SK-N-SH (cell line): ENCODE measurements at regions not wholly inside any gene's neighbourhood (a gene's known extent, or its start where the extent isn't known, plus 50 kb on each side); places are given as distances from the start of the nearest gene placed in this dataset.

Experiments used
- CTCF ChIA-PET: fragments of 300-600, 350-600 bp; formaldehyde crosslinking; extraction: SDS; loops from one replicate; lab custom pipeline; 2021; lab: Yijun Ruan, JAX
- POLR2A ChIA-PET: fragments of 350-600 bp; sonication (Branson Sonifier 250); formaldehyde crosslinking; extraction: SDS; loops from one replicate; lab custom pipeline; 2020; ENCODE audit warnings: antibody characterized with exemption, inconsistent platforms; lab: Yijun Ruan, JAX
- DNase-seq: peaks from one replicate; pipeline ENCODE4 v3.0.0; 2012
- H2AFZ ChIP-seq: fragments of 200-600 bp; sonication (generic); 2 replicates; pipeline ENCODE4 v1.8.1; 2016; ENCODE audit warnings: antibody characterized with exemption, mild to moderate bottlenecking, low read depth
- H3F3A ChIP-seq: fragments of 200-600 bp; sonication (generic); replicated peaks from 2 replicates; pipeline ENCODE3; 2016; ENCODE audit warnings: antibody characterized with exemption, mild to moderate bottlenecking; ENCODE audit not compliant: insufficient read depth
- H3K27ac ChIP-seq, 2 experiments: fragments of 200-500 bp in 1 of 2; fragments of 200-600 bp in 1 of 2; sonication (Bioruptor generic) in 1 of 2; sonication (generic), shearing (Covaris generic) in 1 of 2; 2 replicates each; pipeline versions ENCODE4 v1.5.1 to v1.6.1; 2014 to 2016; ENCODE audit warnings: low read depth in 2 of 2, inconsistent platforms in 1 of 2, low read length in 1 of 2, mild to moderate bottlenecking in 1 of 2, mixed read lengths in 1 of 2
- H3K27me3 ChIP-seq: fragments of 200-600 bp; sonication (generic), shearing (Covaris generic); 2 replicates; pipeline ENCODE4 v1.6.1; 2016; ENCODE audit warnings: mixed run types; ENCODE audit not compliant: insufficient read depth
- H3K36me3 ChIP-seq, 2 experiments: fragments of 200-500 bp in 1 of 2; fragments of 200-600 bp in 1 of 2; sonication (Bioruptor generic) in 1 of 2; sonication (generic) in 1 of 2; replicated peaks in 1 of 2; 2 replicates each; pipeline versions ENCODE3 to v1.5.1; 2014 to 2016; ENCODE audit warnings: low read length in 1 of 2, mild to moderate bottlenecking in 1 of 2; ENCODE audit not compliant: insufficient read depth in 2 of 2, control insufficient read depth in 1 of 2
- H3K4me1 ChIP-seq, 2 experiments: fragments of 200-500 bp in 1 of 2; fragments of 200-600 bp in 1 of 2; sonication (Bioruptor generic) in 1 of 2; sonication (generic), shearing (Covaris generic) in 1 of 2; 2 replicates each; pipeline versions ENCODE4 v1.5.1 to v1.6.1; 2014 to 2016; ENCODE audit warnings: low read depth in 1 of 2, low read length in 1 of 2, mixed run types in 1 of 2; ENCODE audit not compliant: insufficient read depth in 2 of 2, control insufficient read depth in 1 of 2
- H3K4me2 ChIP-seq: fragments of 200-600 bp; sonication (generic), shearing (Covaris generic); 2 replicates; pipeline ENCODE4 v1.6.1; 2017; ENCODE audit warnings: mixed run types
- H3K4me3 ChIP-seq, 2 experiments: fragments of 200-500 bp in 1 of 2; fragments of 200-600 bp in 1 of 2; sonication (Bioruptor generic) in 1 of 2; sonication (generic), shearing (Covaris generic) in 1 of 2; 2 replicates each; pipeline versions ENCODE4 v1.5.1 to v1.8.1; 2014 to 2016; ENCODE audit warnings: low read depth in 2 of 2, inconsistent platforms in 1 of 2, low read length in 1 of 2, mild to moderate bottlenecking in 1 of 2, mixed read lengths in 1 of 2, moderate library complexity in 1 of 2
- H3K79me2 ChIP-seq: fragments of 200-600 bp; sonication (generic); 2 replicates; pipeline ENCODE4 v1.8.1; 2017; ENCODE audit warnings: mild to moderate bottlenecking; ENCODE audit not compliant: insufficient read depth
- H3K9ac ChIP-seq: fragments of 200-600 bp; sonication (generic); 2 replicates; pipeline ENCODE4 v1.6.1; 2017; ENCODE audit warnings: mixed run types
- H3K9me2 ChIP-seq: fragments of 200-600 bp; sonication (generic); 2 replicates; pipeline ENCODE4 v1.6.1; 2017; ENCODE audit warnings: mixed run types
- H3K9me3 ChIP-seq: fragments of 200-600 bp; sonication (generic); 2 replicates; pipeline ENCODE4 v1.6.1; 2017; ENCODE audit warnings: mixed run types, mild to moderate bottlenecking, moderate library complexity
- H4K20me1 ChIP-seq: fragments of 200-600 bp; sonication (generic); 2 replicates; pipeline ENCODE4 v1.6.1; 2017; ENCODE audit warnings: mild to moderate bottlenecking, mixed run types; ENCODE audit not compliant: insufficient read depth
- EZH2phosphoT487 ChIP-seq: fragments of 200-600 bp; sonication (generic); IDR thresholded peaks from 2 replicates; pipeline ENCODE4 v1.6.1; 2017; ENCODE audit warnings: low read depth, mixed run types, mild to moderate bottlenecking, antibody characterized with exemption, moderate library complexity, borderline replicate concordance
- FOXM1 ChIP-seq: IDR thresholded peaks from 2 replicates; pipeline ENCODE4 v1.4.0; 2012; ENCODE audit warnings: low read depth, mild to moderate bottlenecking
- GABPA ChIP-seq: IDR thresholded peaks from 2 replicates; pipeline ENCODE4 v1.4.0; 2012; ENCODE audit warnings: low read depth, mild to moderate bottlenecking
- GATA2 ChIP-seq: sonication (generic); formaldehyde crosslinking; IDR thresholded peaks from 2 replicates; pipeline ENCODE4 v1.5.0; 2020; ENCODE audit warnings: mild to moderate bottlenecking, missing genetic modification reagents
- IRF3 ChIP-seq: fragments of 150-350 bp; IDR thresholded peaks from 2 replicates; pipeline ENCODE4 v1.6.1; 2016; ENCODE audit warnings: mild to moderate bottlenecking, low read depth, low read length
- MEF2A ChIP-seq: IDR thresholded peaks from 2 replicates; pipeline ENCODE4 v1.4.0; 2012; ENCODE audit warnings: low read depth, borderline replicate concordance
- NFIC ChIP-seq: IDR thresholded peaks from 2 replicates; pipeline ENCODE4 v1.4.0; 2012; ENCODE audit warnings: borderline replicate concordance
- NRF1 ChIP-seq: IDR thresholded peaks from 2 replicates; pipeline ENCODE4 v1.6.1; 2012; ENCODE audit warnings: low read depth, mild to moderate bottlenecking, low read length
- RAD21 ChIP-seq: IDR thresholded peaks from 2 replicates; pipeline ENCODE4 v1.6.1; 2012; ENCODE audit warnings: mild to moderate bottlenecking, low read length
- RCOR1 ChIP-seq: fragments of 150-350 bp; IDR thresholded peaks from 2 replicates; pipeline ENCODE4 v1.6.1; 2017; ENCODE audit warnings: antibody characterized with exemption, low read length
- REST ChIP-seq: IDR thresholded peaks from 2 replicates; pipeline ENCODE4 v1.6.1; 2012; ENCODE audit warnings: mild to moderate bottlenecking, low read depth, low read length, moderate library complexity
- RFX5 ChIP-seq: IDR thresholded peaks from 2 replicates; pipeline ENCODE4 v1.6.1; 2012; ENCODE audit warnings: mild to moderate bottlenecking, improper control_type of control experiment, low read length
- RXRA ChIP-seq: IDR thresholded peaks from 2 replicates; pipeline ENCODE4 v1.4.0; 2012; ENCODE audit warnings: low read depth, mild to moderate bottlenecking, borderline replicate concordance
- SIN3A ChIP-seq: IDR thresholded peaks from 2 replicates; pipeline ENCODE4 v1.6.1; 2012; ENCODE audit warnings: low read depth, mild to moderate bottlenecking, low read length, moderate library complexity, borderline replicate concordance
- TAF1 ChIP-seq: IDR thresholded peaks from 2 replicates; pipeline ENCODE4 v1.6.1; 2012; ENCODE audit warnings: low read depth, mild to moderate bottlenecking, low read length, moderate library complexity, borderline replicate concordance
- USF2 ChIP-seq: fragments of 150-350 bp; IDR thresholded peaks from 2 replicates; pipeline ENCODE4 v1.6.1; 2017; ENCODE audit warnings: antibody characterized with exemption, low read length, low read depth, borderline replicate concordance
- YY1 ChIP-seq: IDR thresholded peaks from 2 replicates; pipeline ENCODE4 v1.4.0; 2012; ENCODE audit warnings: low read depth, mild to moderate bottlenecking

- TF ChIP-seq USF2 (no peak), GATA2 (CRISPR knock-in tag) (no peak), RXRA (no peak), RAD21 (no peak), REST (no peak), NFIC (no peak)
Measured at GRCh38 chr2:143833015-143833660, 686.8 kb downstream of the ZEB2 start (continued).

GRCh38 chr2:143830476-143830875, 689.4 kb downstream of the ZEB2 start:
- no peaks in the 10 kb centered on the region for H3K27me3 ChIP-seq
- H3K9me2 ChIP-seq = no peaks in the 10 kb centered on the region
- H4K20me1 ChIP-seq = no peaks in the 10 kb centered on the region
- POLR2A ChIA-PET = no interaction called here
- no peak overlapping the region for H3K27ac ChIP-seq
- TF ChIP-seq IRF3 (no peak), RFX5 (no peak), EZH2phosphoT487 (no peak), TAF1 (no peak), MEF2A (no peak), SIN3A (no peak), NFIC (no peak), RCOR1 (no peak), GABPA (no peak), NRF1 (no peak), FOXM1 (no peak), YY1 (no peak)
- no peaks in the 10 kb centered on the region for H3K9me3 ChIP-seq
- CTCF ChIA-PET = no interaction called here
- no peak overlapping the region for H3K4me2 ChIP-seq
- no peaks in the 10 kb centered on the region for H3F3A ChIP-seq
- no peak overlapping the region for H3K4me3 ChIP-seq
- no peak overlapping the region for H2AFZ ChIP-seq
- H3K9ac ChIP-seq = no peak overlapping the region
- DNase-seq = no peak
- no peaks in the 10 kb centered on the region for H3K79me2 ChIP-seq
- peaks cover 0 to 2% of the 10 kb centered on the region in 2 experiments; a peak in 1 of 4 replicates for H3K4me1 ChIP-seq
- H3K36me3 ChIP-seq = no peaks in the 10 kb centered on the region
